Hepatic stellate cell (primary cell): ENCODE measurements at regions not wholly inside any gene's neighbourhood (a gene's known extent, or its start where the extent isn't known, plus 50 kb on each side); places are given as distances from the start of the nearest gene placed in this dataset.

ENCODE experiments used
- DNase-seq: peaks from one replicate; pipeline ENCODE4 v3.0.0; 2011; ENCODE audit warnings: low spot score

DNA sequence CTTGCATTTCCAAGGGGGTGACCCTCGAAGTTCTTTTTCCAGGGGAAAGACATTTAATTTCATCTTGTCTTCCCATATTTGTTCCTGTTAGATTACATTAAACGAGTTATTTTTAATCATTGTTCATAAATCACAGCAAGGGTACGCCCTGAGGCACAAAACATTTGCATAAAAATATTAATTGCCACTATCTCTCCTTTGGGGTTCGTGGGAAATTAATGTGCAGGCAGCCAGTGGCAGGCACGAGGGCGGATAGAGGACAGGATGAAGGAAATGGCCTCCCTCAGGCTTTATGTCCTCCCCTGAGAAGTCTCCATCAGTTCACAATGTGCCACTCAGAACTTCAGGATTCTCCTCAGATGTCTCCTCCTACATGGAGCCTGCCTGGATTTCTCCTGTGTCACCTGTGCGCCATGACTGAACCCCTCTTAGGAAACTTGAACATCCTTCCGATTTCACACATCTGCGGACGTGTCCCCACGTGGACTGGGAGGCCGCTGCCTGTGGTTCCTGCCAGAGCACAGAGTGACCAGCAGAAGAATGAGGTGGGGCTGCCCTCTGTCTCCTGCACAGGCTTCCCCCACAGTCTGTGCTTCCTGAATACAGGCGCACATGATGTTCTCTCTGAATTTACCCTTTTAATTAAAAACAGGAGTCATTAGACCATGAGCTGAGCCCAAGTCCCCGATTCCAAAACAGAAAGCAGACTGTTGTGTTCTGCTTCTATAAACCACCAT is 1085.9 kb downstream of the TBC1D22A start:
- DNase-seq: no peak

DNA sequence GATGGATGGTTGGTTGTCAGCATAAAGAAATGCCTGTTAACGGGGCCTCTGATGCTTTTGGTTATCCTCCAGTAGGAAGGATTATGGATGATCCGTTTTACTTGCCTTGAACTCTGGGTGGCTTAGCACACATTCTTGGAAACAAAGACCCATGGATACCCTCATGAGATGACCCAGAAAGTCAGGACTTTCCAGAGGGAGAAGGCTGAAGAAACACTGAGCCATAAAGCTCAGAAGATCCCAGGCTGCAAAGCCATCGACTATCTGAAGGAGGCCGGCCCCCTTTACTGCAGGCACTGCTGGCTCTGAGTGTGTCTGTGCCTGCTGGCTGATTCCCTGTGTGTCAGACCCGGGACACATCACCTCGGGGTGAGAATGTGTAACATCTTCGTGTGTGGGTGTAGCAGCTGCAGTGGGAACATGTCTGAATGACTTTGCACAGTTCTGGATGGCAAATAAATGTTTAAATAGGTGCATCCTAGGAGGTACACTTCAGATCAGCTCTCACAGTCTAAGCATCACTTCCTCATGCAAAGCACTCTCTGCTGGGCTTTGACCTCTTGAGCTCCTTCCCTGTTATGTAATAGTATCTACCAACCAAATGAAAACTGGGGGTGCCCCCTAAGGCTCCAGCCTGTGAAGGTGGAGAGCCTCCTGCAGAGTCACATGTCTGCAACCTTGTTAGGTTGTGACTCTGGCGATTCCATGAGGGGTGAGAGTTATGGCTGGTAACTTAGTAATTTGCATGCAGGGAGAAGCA is 1084.9 kb downstream of the TBC1D22A start:
- DNase-seq: no peak

DNA sequence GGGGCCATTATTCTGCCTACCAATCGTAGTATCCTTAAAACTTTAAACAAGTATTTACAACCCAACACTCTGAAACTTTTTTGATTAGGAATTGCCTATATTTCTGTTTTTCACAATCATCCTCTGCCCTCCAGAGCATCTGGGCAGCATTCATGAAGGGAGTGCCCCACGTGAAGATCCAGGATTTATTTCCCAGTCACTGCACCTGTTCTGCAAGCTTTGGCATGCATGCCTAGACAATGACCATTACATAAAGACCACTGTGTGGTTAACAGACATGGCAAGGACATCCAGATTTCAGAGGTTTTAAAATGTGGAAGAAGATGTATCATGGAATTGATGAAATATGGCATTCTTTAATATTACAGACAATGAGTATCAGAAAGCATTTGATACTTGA is 1083.8 kb downstream of the TBC1D22A start:
- DNase-seq: no peak

- DNase-seq: no peak
These were observed 1079.7 kb downstream of the TBC1D22A start for GRCh38 chr22:47842119-47842518.

DNA sequence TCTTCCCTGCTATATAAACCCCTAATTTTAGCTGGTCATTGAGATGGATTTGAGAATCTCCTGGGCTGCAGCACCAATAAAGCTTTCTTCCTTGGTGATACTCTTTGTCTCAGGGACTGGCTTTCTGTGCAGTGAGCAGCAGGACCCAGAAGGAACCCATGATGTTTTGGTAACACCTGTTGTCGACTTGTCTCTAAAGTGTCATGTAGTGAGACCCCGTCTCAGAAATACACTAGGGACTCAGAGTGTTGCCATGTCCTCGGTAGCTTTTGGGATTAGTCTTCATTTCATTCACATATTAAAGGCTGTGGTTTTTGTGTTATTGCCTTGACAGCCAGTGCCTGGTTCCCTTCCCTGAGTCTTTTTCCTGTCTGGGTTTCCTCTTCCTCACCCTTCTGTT is 1078.7 kb downstream of the TBC1D22A start:
- DNase-seq: no peak

- no peak for DNase-seq
These were observed 1077.3 kb downstream of the TBC1D22A start for GRCh38 chr22:47839595-47840227.

- DNase-seq: no peak
These were observed 1075.3 kb downstream of the TBC1D22A start for GRCh38 chr22:47837703-47838102.

- DNase-seq: no peak
These were observed 1074.5 kb downstream of the TBC1D22A start for GRCh38 chr22:47836957-47837356.

DNA sequence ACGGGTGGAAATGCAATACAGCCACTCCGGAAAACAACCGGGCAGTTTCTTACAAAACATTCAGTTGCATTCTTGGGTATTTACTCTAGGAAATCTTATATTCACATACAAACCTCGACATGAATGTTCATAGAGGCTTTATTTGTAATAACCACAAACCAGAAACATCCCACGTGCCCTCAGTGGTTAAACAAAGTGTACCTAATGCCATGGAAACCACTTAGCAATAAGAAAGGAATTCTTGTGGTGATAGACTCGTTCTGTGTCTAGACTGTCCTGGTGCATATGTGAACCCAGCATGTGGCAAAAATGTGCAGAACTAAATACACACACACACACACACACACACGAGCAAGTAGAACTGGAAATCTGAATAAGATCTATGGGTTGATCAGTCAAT is 1073.3 kb downstream of the TBC1D22A start:
- DNase-seq: no peak

- DNase-seq: no peak
These were observed 1063.6 kb downstream of the TBC1D22A start for GRCh38 chr22:47826016-47826415.

GRCh38 chr22:47822422-47822821 is 1060.0 kb downstream of the TBC1D22A start:
- DNase-seq: no peak

- no peak for DNase-seq
These were observed 1056.0 kb downstream of the TBC1D22A start for GRCh38 chr22:47818496-47818895.

- DNase-seq: no peak
These were observed 1054.9 kb downstream of the TBC1D22A start for GRCh38 chr22:47817380-47817779.

DNA sequence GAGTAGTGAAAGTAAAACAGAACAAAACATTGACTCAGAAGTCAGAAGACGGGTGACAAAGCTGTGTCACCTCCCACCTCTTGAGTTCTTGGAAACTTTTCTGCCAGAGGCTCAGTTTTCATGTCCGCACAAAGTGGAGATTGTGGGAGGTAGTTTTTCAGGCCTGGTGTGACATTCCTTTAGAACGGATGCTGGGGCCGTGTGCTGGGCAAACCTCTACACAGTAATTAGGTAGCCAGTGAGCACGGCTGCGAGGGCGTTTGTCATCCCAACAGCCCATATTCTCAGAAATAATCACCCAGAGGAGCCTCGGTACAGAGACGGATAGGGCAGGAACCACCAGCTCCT is 1054.4 kb downstream of the TBC1D22A start:
- no peak for DNase-seq

DNA sequence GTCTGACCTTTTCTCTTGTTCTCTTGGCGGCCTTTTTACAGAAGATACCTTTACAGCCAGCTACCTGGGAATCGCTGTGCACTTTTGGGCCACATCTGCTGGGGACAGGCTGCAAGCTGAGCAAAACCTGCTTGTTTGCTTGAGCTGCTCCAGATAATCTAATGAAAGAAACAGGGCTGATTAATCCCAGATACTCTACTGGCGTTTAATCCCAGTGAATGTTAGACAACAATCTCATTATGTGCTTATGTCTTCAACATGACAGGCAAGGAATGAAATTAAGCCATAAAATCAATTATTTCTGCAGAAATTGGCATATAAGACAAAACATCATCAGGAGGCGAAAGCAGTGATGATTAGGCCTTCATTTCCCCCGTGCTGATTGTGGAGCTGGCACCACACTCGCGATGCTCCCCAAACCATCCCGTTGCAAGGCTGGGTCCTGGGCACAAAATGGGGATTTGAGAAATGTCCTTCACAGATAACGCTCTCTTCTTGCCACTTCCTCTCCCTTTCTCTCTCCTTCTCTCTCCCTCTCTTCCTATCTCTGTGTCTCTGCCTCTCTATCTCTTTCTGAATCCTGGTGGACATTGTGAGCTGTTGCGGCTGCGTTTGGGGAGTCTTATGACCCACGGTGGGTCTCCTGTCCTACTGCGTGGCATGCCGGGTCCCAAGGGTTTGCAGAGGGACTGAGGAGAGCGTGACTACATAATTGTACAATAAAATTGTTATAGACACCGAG is 1053.8 kb downstream of the TBC1D22A start:
- DNase-seq: no peak

- no peak for DNase-seq
These were observed 1052.0 kb downstream of the TBC1D22A start for GRCh38 chr22:47814474-47814873.

GRCh38 chr22:47813661-47814060 is 1051.2 kb downstream of the TBC1D22A start:
- no peak for DNase-seq

- no peak for DNase-seq
These were observed 1049.5 kb downstream of the TBC1D22A start for GRCh38 chr22:47811971-47812370.

- no peak for DNase-seq
These were observed 1048.4 kb downstream of the TBC1D22A start for GRCh38 chr22:47810505-47811500.

DNA sequence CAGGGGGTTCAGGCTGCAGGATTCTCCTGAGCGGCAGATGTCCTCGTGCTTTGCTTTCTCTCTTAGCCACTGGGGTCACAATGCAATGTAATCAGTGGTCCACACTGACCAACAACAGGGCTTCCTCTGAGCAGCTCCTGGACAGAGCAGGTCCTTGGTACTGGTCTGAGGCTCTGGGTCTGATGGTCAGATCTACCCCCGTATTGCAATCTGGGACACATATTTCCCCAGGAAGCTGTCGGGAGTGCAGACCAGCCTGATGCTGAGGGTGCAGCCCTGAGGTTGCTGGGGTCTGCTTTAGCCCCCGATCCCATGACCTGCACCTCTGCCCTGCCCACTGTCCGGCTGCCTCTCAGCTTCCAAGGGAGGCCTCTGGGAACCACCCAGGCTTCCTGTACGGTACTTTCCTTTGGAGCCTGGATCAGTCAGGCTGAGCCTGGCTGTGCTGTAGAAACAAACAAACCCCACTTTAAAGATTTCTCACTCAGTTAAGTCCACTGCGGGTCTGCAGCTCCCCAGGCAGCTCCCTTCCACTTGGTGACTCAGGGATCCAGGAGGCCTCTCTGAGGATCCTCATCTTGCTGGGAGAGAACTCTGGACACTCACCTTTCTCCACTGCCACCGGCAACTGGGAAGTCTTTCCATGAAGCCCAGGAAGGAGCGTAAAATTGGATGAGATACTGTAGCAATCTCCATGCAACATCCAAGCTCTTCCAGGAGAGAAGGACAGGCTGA is 1046.6 kb downstream of the TBC1D22A start:
- no peak for DNase-seq

DNA sequence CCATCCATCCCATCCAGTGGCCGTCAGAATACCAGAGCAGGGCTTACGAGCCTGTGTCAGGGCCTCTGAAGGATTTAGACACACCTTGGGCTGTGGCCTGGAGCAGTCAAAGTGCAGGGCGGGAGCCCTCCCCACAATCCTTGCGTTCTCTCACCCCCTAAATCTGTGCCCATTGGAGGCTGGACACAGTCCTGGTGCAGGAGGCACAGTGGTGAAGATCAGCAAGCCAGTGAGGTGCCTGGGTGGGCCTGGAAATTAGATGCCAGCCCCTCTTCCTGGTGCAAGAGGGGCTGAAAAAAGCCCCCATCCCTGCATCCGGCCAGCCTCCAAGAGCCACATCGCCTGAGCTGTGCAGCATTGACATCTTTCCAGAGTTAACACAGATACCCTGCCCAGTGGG is 1045.8 kb downstream of the TBC1D22A start:
- DNase-seq: no peak
